ENCODE measurements at regions not wholly inside any gene's neighbourhood (a gene's known extent, or its start where the extent isn't known, plus 50 kb on each side); places are given as distances from the start of the nearest gene placed in this dataset.

GRCh38 chr16:26802965-26803364, 263.8 kb upstream of the C16orf82 start:
- ChIA-PET CTCF (ENCODE audit: unreplicated experiment) (no interaction called here), POLR2A (interaction anchor here (0.7 kb wide), 1 partner anchor 369 kb away, joined by 6 read pairs; no protein-coding TSS in a partner anchor)
- Histone ChIP-seq H3K36me3 (ENCODE audit: insufficient read depth, low read length) (no peaks in the 10 kb centered on the region), H4K20me1 (ENCODE audit: insufficient read depth, low read length) (no peaks in the 10 kb centered on the region), H3K27ac (ENCODE audit: low read depth, low read length, poor library complexity, severe bottlenecking) (no peak overlapping the region), H2AFZ (ENCODE audit: low read length) (no peak overlapping the region), H3K9me2 (ENCODE audit: insufficient read depth, low read length) (no peaks in the 10 kb centered on the region), H3K4me2 (ENCODE audit: low read length) (no peak overlapping the region), H3K4me3 (ENCODE audit: low read depth, low read length, poor library complexity, severe bottlenecking) (no peak overlapping the region), H3K79me2 (ENCODE audit: insufficient read depth, low read depth, low read length) (no peaks in the 10 kb centered on the region), H3K9me3 (ENCODE audit: low read length) (no peaks in the 10 kb centered on the region), H3K4me1 (ENCODE audit: insufficient read depth, low read length, poor library complexity, severe bottlenecking) (no peaks in the 10 kb centered on the region)
- no peak for DNase-seq (ENCODE audit: low spot score)
- intact Hi-C loops (cut with micrococcal nuclease; ENCODE audit: unreplicated experiment) = no loop called here
- TF ChIP-seq EZH2phosphoT487 (IDR thresholded peaks at IDR 0.05; ENCODE audit: borderline replicate concordance, low read depth, low read length) (no peak), CTCF (conservative IDR thresholded peaks at IDR 0.05; ENCODE audit: low read length) (no peak)
- BruUV-seq (replicated peaks) = no TSS peak

DNA sequence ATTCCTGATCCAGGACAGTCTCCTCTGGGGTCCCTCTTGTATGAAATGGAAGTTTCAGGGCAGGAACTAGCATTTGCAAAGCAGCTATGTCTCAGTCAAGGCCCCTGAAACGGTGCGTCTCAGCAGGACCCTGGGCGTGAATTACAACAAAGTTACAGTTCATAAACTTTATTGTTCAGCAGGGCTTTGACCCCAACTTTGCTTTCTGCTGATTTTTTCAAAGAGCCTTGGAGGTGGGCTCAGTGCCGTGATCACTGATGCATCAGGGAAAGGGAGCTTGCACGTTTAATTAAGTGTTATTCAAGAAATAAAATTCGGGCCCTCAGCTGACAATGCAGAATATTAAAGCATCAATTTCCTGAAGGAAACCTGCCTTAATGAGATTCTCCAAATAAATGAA, 260.1 kb upstream of the C16orf82 start:
- no peak overlapping the region for H2AFZ ChIP-seq (ENCODE audit: low read length)
- H3K9me2 ChIP-seq (ENCODE audit: insufficient read depth, low read length) = no peaks in the 10 kb centered on the region
- TF ChIP-seq EZH2phosphoT487 (IDR thresholded peaks at IDR 0.05; ENCODE audit: borderline replicate concordance, low read depth, low read length) (no peak), CTCF (conservative IDR thresholded peaks at IDR 0.05; ENCODE audit: low read length) (no peak)
- H3K27ac ChIP-seq (ENCODE audit: low read depth, low read length, poor library complexity, severe bottlenecking) = no peak overlapping the region
- H3K4me1 ChIP-seq (ENCODE audit: insufficient read depth, low read length, poor library complexity, severe bottlenecking) = no peaks in the 10 kb centered on the region
- BruUV-seq (replicated peaks) = no TSS peak
- no peak for DNase-seq (ENCODE audit: low spot score)
- no peaks in the 10 kb centered on the region for H3K79me2 ChIP-seq (ENCODE audit: insufficient read depth, low read depth, low read length)
- H3K36me3 ChIP-seq (ENCODE audit: insufficient read depth, low read length) = no peaks in the 10 kb centered on the region
- H3K4me2 ChIP-seq (ENCODE audit: low read length) = no peak overlapping the region
- no peak overlapping the region for H3K4me3 ChIP-seq (ENCODE audit: low read depth, low read length, poor library complexity, severe bottlenecking)
- no peaks in the 10 kb centered on the region for H4K20me1 ChIP-seq (ENCODE audit: insufficient read depth, low read length)
- ChIA-PET POLR2A (no interaction called here), CTCF (ENCODE audit: unreplicated experiment) (no interaction called here)
- no peaks in the 10 kb centered on the region for H3K9me3 ChIP-seq (ENCODE audit: low read length)
- intact Hi-C loops (cut with micrococcal nuclease; ENCODE audit: unreplicated experiment) = no loop called here

GRCh38 chr16:26809461-26809860, 257.3 kb upstream of the C16orf82 start:
- intact Hi-C loops (cut with micrococcal nuclease; ENCODE audit: unreplicated experiment) = no loop called here
- no peak overlapping the region for H3K4me3 ChIP-seq (ENCODE audit: low read depth, low read length, poor library complexity, severe bottlenecking)
- DNase-seq (ENCODE audit: low spot score) = no peak
- ChIA-PET POLR2A (no interaction called here), CTCF (ENCODE audit: unreplicated experiment) (no interaction called here)
- H3K4me1 ChIP-seq (ENCODE audit: insufficient read depth, low read length, poor library complexity, severe bottlenecking) = no peaks in the 10 kb centered on the region
- H2AFZ ChIP-seq (ENCODE audit: low read length) = no peak overlapping the region
- no peaks in the 10 kb centered on the region for H3K9me2 ChIP-seq (ENCODE audit: insufficient read depth, low read length)
- H3K9me3 ChIP-seq (ENCODE audit: low read length) = no peaks in the 10 kb centered on the region
- H4K20me1 ChIP-seq (ENCODE audit: insufficient read depth, low read length) = no peaks in the 10 kb centered on the region
- H3K79me2 ChIP-seq (ENCODE audit: insufficient read depth, low read depth, low read length) = no peaks in the 10 kb centered on the region
- H3K27ac ChIP-seq (ENCODE audit: low read depth, low read length, poor library complexity, severe bottlenecking) = no peak overlapping the region
- TF ChIP-seq CTCF (conservative IDR thresholded peaks at IDR 0.05; ENCODE audit: low read length) = no peak
- no peak for TF ChIP-seq EZH2phosphoT487 (IDR thresholded peaks at IDR 0.05; ENCODE audit: borderline replicate concordance, low read depth, low read length)
- H3K36me3 ChIP-seq (ENCODE audit: insufficient read depth, low read length) = no peaks in the 10 kb centered on the region
- H3K4me2 ChIP-seq (ENCODE audit: low read length) = no peak overlapping the region
- BruUV-seq (replicated peaks) = no TSS peak
